ENCODE measurements at regions not wholly inside any gene's neighbourhood (a gene's known extent, or its start where the extent isn't known, plus 50 kb on each side); places are given as distances from the start of the nearest gene placed in this dataset.

- ChIA-PET POLR2A (ENCODE audit: unreplicated experiment) (no interaction called here), CTCF (no interaction called here)
- Histone ChIP-seq H3K36me3 (ENCODE audit: low read depth) (no peaks in the 10 kb centered on the region), H3K79me2 (ENCODE audit: low read depth) (no peaks in the 10 kb centered on the region), H3F3A (ENCODE audit: insufficient read depth, low read depth) (no peaks in the 10 kb centered on the region), H3K4me2 (no peak overlapping the region), H3K27ac (no peak overlapping the region), H3K4me1 (replicated peaks; ENCODE audit: insufficient read depth) (peaks cover 8% of the 10 kb centered on the region), H4K20me1 (ENCODE audit: insufficient read depth) (no peaks in the 10 kb centered on the region), H2AFZ (no peak overlapping the region), H3K27me3 (ENCODE audit: insufficient read depth, low read depth) (no peaks in the 10 kb centered on the region), H3K9me3 (ENCODE audit: insufficient read depth, low read depth) (no peaks in the 10 kb centered on the region), H3K4me3 (no peak overlapping the region), H3K9me2 (ENCODE audit: insufficient read depth) (no peaks in the 10 kb centered on the region)
- TF ChIP-seq EZH2 (IDR thresholded peaks at IDR 0.05; ENCODE audit: low read depth) (no peak), CTCF (conservative IDR thresholded peaks at IDR 0.05) (no peak)
- intact Hi-C loops (cut with micrococcal nuclease; ENCODE audit: unreplicated experiment): no loop called here
- no TSS peak for BruUV-seq (replicated peaks)
- DNase-seq: no peak
Observed at GRCh38 chr2:147467441-147467840, 377.4 kb upstream of the ACVR2A start.

- BruUV-seq (replicated peaks): no TSS peak
- ChIA-PET CTCF (no interaction called here), POLR2A (ENCODE audit: unreplicated experiment) (no interaction called here)
- Histone ChIP-seq H3K27me3 (ENCODE audit: insufficient read depth, low read depth) (no peaks in the 10 kb centered on the region), H3K36me3 (ENCODE audit: low read depth) (no peaks in the 10 kb centered on the region), H3K27ac (no peak overlapping the region), H2AFZ (no peak overlapping the region), H3K4me3 (no peak overlapping the region), H3K4me2 (no peak overlapping the region; the same call in 1 of the 2 replicates), H3K79me2 (ENCODE audit: low read depth) (no peaks in the 10 kb centered on the region), H3K9me2 (ENCODE audit: insufficient read depth) (no peaks in the 10 kb centered on the region), H3K4me1 (replicated peaks; ENCODE audit: insufficient read depth) (peaks cover 8% of the 10 kb centered on the region), H3F3A (ENCODE audit: insufficient read depth, low read depth) (no peaks in the 10 kb centered on the region), H4K20me1 (ENCODE audit: insufficient read depth) (no peaks in the 10 kb centered on the region), H3K9me3 (ENCODE audit: insufficient read depth, low read depth) (no peaks in the 10 kb centered on the region)
- no peak for DNase-seq
- intact Hi-C loops (cut with micrococcal nuclease; ENCODE audit: unreplicated experiment): loop anchor here (5.0 kb wide), 1 partner anchor 48 kb away; no protein-coding TSS in a partner anchor
- TF ChIP-seq CTCF (conservative IDR thresholded peaks at IDR 0.05): no peak
- no peak for TF ChIP-seq EZH2 (IDR thresholded peaks at IDR 0.05; ENCODE audit: low read depth)
Observed at GRCh38 chr2:147464737-147465357, 380.0 kb upstream of the ACVR2A start.

- POLR2A ChIA-PET (ENCODE audit: unreplicated experiment): no interaction called here
Observed at GRCh38 chr2:147463881-147464520, 380.8 kb upstream of the ACVR2A start.

More at GRCh38 chr2:147463881-147464520, 380.8 kb upstream of the ACVR2A start:
- H2AFZ ChIP-seq: no peak overlapping the region
- H3K4me1 ChIP-seq (replicated peaks; ENCODE audit: insufficient read depth): peaks cover 8% of the 10 kb centered on the region
- BruUV-seq (replicated peaks): no TSS peak
- no peak overlapping the region for H3K27ac ChIP-seq
- intact Hi-C loops (cut with micrococcal nuclease; ENCODE audit: unreplicated experiment): loop anchor here (5.0 kb wide), 1 partner anchor 47 kb away; no protein-coding TSS in a partner anchor
- no peak for DNase-seq
- H3K79me2 ChIP-seq (ENCODE audit: low read depth): no peaks in the 10 kb centered on the region
- no peaks in the 10 kb centered on the region for H3F3A ChIP-seq (ENCODE audit: insufficient read depth, low read depth)
- TF ChIP-seq EZH2 (IDR thresholded peaks at IDR 0.05; ENCODE audit: low read depth) (no peak), CTCF (conservative IDR thresholded peaks at IDR 0.05) (no peak)
- H3K9me2 ChIP-seq (ENCODE audit: insufficient read depth): no peaks in the 10 kb centered on the region
- H3K9me3 ChIP-seq (ENCODE audit: insufficient read depth, low read depth): no peaks in the 10 kb centered on the region
- H4K20me1 ChIP-seq (ENCODE audit: insufficient read depth): no peaks in the 10 kb centered on the region
- H3K4me2 ChIP-seq: no peak overlapping the region
- H3K36me3 ChIP-seq (ENCODE audit: low read depth): no peaks in the 10 kb centered on the region
- H3K27me3 ChIP-seq (ENCODE audit: insufficient read depth, low read depth): no peaks in the 10 kb centered on the region
- H3K4me3 ChIP-seq: no peak overlapping the region
- CTCF ChIA-PET: no interaction called here
